Stimulated activated naive CD8-positive, alpha-beta T cell treated with anti-CD3 and anti-CD28 coated beads, Interleukin-15, Interleukin-2, amounts not matched to agents 100 U/mL and 50 U/mL, for 24 hours (primary cell): ENCODE measurements at regions not wholly inside any gene's neighbourhood (a gene's known extent, or its start where the extent isn't known, plus 50 kb on each side); places are given as distances from the start of the nearest gene placed in this dataset.
"Not testable (repeated sequence)": the region's sequence is repeated elsewhere in the genome, so short reads cannot be mapped to it uniquely, and the experiment has no call there.

Source experiments
- ATAC-seq: fragments of 150-1000 bp; cut with Tn5 transposase; one replicate; pipeline ENCODE4 v1.10.0; 2021
- DNase-seq: peaks from one replicate; pipeline ENCODE4 v3.0.0; 2021

DNA sequence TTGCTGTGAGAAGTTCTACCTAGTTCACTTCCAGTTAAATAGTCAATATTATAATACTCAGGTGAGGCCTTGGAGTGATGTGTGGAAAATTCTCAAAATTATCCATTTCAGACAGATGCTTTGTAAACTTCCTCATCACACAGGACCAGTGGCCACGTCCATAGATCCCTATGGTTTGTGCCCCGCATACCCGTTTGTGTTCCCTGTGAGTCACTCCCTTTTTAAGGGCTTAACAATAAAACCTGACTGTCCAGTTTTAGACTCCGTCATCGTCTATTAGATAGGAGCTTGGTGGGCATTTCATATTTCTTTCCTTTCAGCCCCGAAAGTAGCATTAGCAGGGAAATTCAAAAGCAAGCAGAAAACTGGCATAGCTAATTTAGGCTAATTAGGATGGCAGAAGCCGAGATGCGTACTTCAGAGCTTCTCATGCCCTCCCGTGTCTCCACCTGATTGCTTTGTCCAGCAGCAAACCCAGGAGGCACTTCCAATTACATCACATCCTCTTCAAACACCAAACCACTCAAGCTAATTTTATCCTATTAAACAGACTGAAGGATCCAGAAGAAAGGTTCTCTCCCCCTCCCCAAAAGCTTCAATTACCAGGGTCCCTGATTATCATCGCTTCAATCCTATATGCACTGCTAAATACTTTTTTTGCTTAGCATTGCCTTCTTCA, 186.6 kb upstream of the OTX2 start:
- DNase-seq (no peak), ATAC-seq (no peak)

GRCh38 chr14:56995010-56995409, 184.7 kb upstream of the OTX2 start:
- no peak for ATAC-seq
- DNase-seq: no peak

GRCh38 chr14:56992332-56992820, 182.1 kb upstream of the OTX2 start:
- DNase-seq (no peak), ATAC-seq (no peak)

GRCh38 chr14:56990991-56991627, 180.8 kb upstream of the OTX2 start:
- not testable (repeated sequence) for DNase-seq, ATAC-seq

GRCh38 chr14:56989359-56989758, 179.1 kb upstream of the OTX2 start:
- DNase-seq (no peak), ATAC-seq (no peak)

GRCh38 chr14:56979936-56980335, 169.7 kb upstream of the OTX2 start:
- no peak for ATAC-seq

DNA sequence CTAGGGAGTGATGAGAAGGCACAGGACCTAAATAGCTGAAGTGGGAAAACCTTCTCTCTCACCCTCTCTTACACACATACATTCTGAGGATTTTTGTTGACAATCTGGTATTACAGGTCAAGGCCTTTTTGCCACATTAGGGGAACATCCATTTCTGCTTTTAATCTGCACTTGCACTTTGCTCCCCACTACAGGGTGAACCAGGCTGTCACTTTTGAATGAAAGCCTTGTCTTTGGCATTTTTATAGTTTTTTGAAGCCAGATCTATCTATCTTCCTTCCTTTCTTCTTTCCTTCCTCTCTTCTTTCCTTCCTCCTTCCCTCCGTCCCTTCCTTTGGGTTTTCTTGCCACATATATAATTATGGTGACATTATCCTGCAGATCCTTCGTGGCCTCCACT, 165.9 kb upstream of the OTX2 start:
- no peak for DNase-seq

More at GRCh38 chr14:56979936-56980335, 169.7 kb upstream of the OTX2 start:
- DNase-seq: no peak

DNA sequence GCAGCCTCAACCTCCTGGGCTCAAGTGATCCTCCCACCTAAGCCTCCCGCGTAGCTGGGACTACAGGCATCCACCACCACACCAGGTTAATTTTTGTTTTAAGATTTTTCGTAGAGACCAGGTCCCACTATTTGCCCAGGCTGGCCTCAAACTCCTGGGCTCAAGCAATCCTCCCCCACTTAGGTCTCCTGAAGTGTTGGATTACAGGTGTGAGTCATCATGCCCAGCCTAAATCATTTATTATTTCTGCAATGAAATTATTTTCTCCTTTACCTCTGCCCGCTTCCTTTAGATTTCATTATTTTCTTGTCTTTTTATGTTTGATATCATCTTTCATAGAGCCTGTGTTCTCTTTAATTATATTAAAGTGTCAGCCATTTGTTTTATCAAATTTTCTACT, 165.2 kb upstream of the OTX2 start:
- no peak for DNase-seq
- no peak for ATAC-seq

More for the DNA sequence above, 165.9 kb upstream of the OTX2 start:
- ATAC-seq: no peak

DNA sequence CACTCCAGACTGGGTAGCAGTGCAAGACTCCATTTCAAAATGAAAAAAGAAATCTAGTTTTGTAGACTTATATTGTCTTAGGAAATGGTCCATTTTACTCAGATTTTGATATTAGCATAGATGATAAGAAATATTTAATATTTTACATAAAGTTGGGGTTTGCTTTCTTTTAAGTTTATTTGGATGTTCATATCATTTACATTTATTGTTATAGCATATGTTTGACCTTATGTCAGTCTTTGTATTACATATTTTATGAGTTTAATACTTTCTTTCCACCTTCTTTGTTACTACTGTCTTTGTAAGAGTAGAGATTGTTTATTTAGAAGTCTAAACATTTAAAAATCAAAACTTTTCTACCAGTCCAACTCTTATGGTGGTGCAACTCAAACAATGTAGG, 162.7 kb upstream of the OTX2 start:
- ATAC-seq (no peak), DNase-seq (no peak)

GRCh38 chr14:56964895-56965294, 154.6 kb upstream of the OTX2 start:
- ATAC-seq (no peak), DNase-seq (no peak)

DNA sequence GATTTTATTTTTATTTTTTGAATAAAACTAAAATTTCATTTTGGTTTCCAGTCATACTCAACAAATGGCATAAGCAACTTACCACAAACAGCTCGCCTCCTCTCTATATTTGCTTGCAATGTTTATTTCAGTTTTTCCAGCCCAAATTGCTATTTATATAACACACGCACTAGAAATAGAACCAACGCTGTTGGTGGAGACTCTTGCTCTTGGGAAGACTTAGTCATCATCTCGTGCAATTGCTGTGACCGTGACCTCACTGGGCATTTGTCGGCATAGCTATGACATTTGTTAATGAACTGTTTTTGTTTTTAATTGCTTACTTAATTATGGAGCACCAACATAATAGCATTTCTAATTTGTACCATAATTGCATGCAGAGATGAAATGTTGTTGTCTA, 153.1 kb upstream of the OTX2 start:
- no peak for DNase-seq
- no peak for ATAC-seq

GRCh38 chr14:56962444-56963080, 152.3 kb upstream of the OTX2 start:
- ATAC-seq: no peak

DNA sequence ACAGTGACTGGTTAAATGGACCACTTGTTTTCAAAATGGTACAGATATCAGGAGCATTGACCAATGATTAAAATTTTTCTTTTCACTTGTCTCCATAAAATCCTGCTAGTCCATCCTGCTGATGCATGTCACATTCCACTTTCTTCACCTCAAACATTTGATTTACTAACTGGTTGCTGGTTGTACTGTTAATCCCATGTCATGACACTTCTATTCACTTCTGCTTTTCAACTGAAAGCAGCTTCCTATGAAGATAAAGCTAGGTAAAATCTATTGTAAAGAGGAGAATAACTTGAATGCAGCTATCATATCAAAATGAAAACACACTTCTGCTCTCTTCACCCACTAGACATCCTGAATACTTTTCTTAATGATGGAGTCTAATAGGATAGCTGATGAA, 149.6 kb upstream of the OTX2 start:
- DNase-seq: no peak

More at GRCh38 chr14:56962444-56963080, 152.3 kb upstream of the OTX2 start:
- DNase-seq: no peak

GRCh38 chr14:56959121-56959520, 148.8 kb upstream of the OTX2 start:
- no peak for DNase-seq
- ATAC-seq: no peak

More for the DNA sequence above, 149.6 kb upstream of the OTX2 start:
- no peak for ATAC-seq

DNA sequence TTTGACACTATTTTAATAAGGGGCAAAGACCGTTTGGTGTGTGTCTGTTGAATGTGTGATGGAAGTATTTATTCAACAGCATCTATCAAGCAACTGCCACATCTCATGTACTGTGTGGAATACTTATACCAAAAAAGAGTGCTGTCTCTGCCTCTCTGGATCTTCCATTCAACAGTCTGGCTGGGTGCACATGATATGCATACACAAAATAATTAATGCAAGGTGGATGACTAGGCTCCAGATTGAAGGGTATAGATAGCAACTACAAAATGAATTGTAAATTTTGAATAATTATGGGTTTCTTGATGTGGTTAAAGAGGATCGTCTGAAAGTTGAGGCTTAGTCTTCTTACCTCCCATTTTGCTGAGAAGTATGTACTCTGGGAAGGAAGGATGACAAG, 145.9 kb upstream of the OTX2 start:
- DNase-seq: no peak
- ATAC-seq: no peak

DNA sequence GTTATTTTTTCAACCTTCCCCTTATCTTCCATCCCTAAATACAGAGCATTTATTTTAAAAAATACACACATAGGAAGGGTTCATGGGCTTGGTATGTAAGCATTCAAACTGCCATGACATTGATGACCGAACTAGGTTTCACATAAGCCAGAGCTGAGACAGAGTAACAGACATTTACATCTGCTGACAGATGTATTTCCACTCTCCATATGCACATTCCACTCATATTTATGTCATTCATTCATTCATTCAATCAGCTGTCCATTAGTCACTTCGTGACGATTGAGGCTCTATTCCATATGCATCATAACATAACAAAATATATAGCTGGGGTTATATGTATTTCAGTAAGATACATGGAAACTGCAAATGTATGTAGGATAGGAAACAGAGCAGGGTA, 145.5 kb upstream of the OTX2 start:
- DNase-seq (no peak), ATAC-seq (no peak)

GRCh38 chr14:56953884-56954283, 143.6 kb upstream of the OTX2 start:
- ATAC-seq (no peak), DNase-seq (no peak)

DNA sequence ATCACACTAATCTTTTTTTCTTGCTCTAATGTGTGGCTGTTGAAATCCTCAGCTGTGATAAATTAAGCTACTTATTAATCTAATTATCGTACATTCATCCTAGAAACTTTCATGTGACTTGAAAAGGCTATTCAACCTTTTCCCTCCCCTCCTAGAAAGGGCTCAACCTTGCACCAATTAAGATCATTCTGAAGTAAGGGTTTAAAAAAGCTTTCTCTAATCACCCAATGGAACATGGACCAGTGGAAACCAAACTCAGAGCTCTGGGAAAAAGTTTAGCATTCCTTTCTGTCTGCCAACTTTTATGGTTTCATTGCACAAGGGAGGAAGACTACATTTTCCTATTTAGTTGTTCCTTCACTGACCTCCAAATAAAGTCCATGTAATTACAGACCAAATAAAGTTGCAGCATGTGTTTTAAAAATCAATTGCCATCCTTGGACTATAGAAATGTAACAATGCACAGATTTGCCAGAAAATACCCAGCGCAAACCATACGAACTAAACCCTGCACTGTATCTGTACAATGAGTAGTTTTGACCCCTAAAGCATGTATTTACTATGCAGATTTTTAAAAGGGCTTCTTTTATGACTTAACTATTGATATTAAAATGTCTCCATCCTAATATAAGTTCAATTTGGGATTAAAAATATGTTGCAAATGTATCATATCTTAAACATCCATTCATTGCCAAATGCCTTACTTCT, 142.6 kb upstream of the OTX2 start:
- ATAC-seq: no peak
- no peak for DNase-seq

- no peak for ATAC-seq
- DNase-seq: no peak
Measured at GRCh38 chr14:56949828-56950227, 139.5 kb upstream of the OTX2 start.

GRCh38 chr14:56945291-56945690, 135.0 kb upstream of the OTX2 start:
- ATAC-seq (no peak), DNase-seq (no peak)

DNA sequence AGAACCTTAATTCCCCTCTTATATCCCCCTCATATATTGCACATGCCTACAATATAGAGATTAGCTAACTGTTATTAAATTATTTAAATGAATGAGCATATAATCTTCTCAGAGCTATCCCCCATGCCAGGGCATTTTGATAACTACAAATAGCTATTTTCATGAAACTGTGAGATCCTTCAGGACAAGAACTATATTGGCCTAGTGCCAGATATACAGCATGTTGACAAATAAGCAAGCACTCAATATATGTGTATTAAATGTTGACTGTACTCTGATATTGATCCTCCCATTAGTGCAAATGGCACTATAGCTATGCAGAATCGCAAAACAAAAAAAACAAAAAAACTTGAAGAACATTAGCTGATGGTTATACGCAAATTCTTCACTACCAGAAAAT, 134.1 kb upstream of the OTX2 start:
- ATAC-seq (no peak), DNase-seq (no peak)

DNA sequence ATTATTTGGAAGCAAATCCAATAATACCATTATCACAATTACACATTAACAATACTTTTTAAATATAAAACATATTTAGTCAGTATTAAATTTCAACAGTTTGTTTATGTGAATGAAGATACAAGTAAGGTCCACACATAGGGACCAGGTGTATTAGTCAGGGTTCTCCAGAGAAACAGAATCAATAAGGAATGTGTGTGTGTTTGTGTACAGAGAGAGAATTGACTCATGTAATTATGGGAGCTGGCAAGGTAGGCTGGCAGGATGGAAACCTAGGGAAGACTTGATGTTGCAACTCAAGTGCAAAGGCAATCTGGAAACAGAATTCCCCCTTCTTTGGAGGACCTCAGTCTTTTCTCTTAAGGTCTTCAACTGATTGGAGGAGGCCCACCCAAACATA, 123.2 kb upstream of the OTX2 start:
- DNase-seq: no peak
- no peak for ATAC-seq
